ENCODE measurements at regions not wholly inside any gene's neighbourhood (a gene's known extent, or its start where the extent isn't known, plus 50 kb on each side); places are given as distances from the start of the nearest gene placed in this dataset.

GRCh38 chr10:44199991-44200655 lies 184.8 kb downstream of the CXCL12 start:
- no peak overlapping the region for H3K4me3 ChIP-seq (ENCODE audit: low read depth, low read length)
- TF ChIP-seq CTCF (IDR thresholded peaks at IDR 0.05; ENCODE audit: insufficient read depth, low read length, poor library complexity, severe bottlenecking): no peak
- DNase-seq (ENCODE audit: low read depth): no peak
- H3K36me3 ChIP-seq (ENCODE audit: control insufficient read depth, insufficient read depth, low read length): no peaks in the 10 kb centered on the region
- H3K27me3 ChIP-seq (ENCODE audit: control insufficient read depth, insufficient read depth, low read length): no peaks in the 10 kb centered on the region

DNA sequence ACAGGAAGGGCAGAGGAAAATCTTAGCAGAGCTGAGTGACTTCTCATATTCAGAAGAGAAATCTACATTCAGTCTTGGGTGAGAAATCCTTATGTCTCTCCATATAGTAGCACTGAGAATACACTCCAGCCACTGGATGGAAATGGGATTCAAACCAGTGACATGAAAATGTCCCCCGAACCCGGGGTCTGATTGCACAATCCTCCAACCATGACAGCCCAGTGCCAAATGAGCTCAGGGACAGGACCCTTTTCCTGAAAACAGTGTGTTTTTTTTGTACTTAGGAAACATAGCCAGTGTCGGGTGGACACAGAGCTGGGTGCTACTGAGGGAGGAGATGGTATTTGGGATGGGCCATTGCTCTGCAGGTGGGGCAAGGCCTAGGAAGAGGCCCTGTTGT lies 185.6 kb downstream of the CXCL12 start:
- DNase-seq (ENCODE audit: low read depth): no peak
- Histone ChIP-seq H3K27me3 (ENCODE audit: control insufficient read depth, insufficient read depth, low read length) (no peaks in the 10 kb centered on the region), H3K36me3 (ENCODE audit: control insufficient read depth, insufficient read depth, low read length) (no peaks in the 10 kb centered on the region), H3K4me3 (ENCODE audit: low read depth, low read length) (no peak overlapping the region)
- no peak for TF ChIP-seq CTCF (IDR thresholded peaks at IDR 0.05; ENCODE audit: insufficient read depth, low read length, poor library complexity, severe bottlenecking)

DNA sequence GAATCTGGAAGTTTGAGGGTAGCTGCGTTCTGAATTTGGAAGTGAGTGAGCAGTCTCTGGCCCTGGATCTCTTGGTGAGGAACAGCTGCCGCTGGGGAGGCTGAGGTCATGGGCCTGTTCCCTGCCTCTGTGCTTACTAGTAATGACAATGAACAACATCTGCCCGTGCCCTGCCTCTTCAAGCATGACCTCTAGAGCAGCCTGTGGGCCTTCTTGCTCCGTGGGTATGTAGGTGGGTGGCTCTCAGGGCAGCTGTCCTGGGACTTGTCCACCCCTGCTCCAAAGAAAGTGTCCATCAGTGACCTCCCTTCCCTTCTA lies 186.2 kb downstream of the CXCL12 start:
- no peak for TF ChIP-seq CTCF (IDR thresholded peaks at IDR 0.05; ENCODE audit: insufficient read depth, low read length, poor library complexity, severe bottlenecking)

DNA sequence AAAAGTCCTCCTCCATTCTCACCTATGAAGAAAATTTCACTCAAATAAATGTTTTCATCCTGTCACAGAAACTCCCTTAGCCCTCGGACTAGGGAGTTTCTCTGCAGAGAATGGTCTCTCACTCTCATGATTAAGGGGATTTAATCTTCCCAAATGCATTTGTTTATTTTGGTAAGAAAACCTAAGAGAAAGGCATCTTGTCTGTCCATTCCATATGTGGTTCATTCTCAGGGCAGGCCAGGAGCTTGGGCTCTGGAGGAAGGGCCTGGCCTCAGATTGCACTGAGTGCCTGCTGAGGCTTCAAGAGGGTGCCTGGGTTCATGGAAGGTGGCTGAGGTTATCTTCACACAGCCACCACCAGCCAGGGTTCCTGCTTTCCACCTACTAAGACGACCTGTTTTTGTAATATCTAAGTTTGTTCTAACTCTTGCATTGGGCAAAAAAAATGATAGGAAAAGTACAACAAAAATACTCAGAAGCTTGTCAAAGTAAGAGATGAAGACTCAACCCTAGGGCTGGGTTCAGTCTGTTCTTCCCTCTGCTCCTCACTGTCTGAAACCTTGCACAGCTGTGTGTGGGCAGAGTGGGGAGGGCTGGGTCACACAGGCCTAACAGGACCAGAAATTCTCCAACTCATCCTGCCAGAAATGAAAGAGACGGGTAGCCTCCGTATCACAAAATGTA lies 186.7 kb downstream of the CXCL12 start:
- no peak for TF ChIP-seq CTCF (IDR thresholded peaks at IDR 0.05; ENCODE audit: insufficient read depth, low read length, poor library complexity, severe bottlenecking)
- no peak overlapping the region for H3K4me3 ChIP-seq (ENCODE audit: low read depth, low read length)
- no peaks in the 10 kb centered on the region for H3K36me3 ChIP-seq (ENCODE audit: control insufficient read depth, insufficient read depth, low read length)
- no peaks in the 10 kb centered on the region for H3K27me3 ChIP-seq (ENCODE audit: control insufficient read depth, insufficient read depth, low read length)
- no peak for DNase-seq (ENCODE audit: low read depth)

More for the DNA sequence above, 186.2 kb downstream of the CXCL12 start:
- H3K36me3 ChIP-seq (ENCODE audit: control insufficient read depth, insufficient read depth, low read length): no peaks in the 10 kb centered on the region
- no peaks in the 10 kb centered on the region for H3K27me3 ChIP-seq (ENCODE audit: control insufficient read depth, insufficient read depth, low read length)
- no peak for DNase-seq (ENCODE audit: low read depth)
- H3K4me3 ChIP-seq (ENCODE audit: low read depth, low read length): no peak overlapping the region

DNA sequence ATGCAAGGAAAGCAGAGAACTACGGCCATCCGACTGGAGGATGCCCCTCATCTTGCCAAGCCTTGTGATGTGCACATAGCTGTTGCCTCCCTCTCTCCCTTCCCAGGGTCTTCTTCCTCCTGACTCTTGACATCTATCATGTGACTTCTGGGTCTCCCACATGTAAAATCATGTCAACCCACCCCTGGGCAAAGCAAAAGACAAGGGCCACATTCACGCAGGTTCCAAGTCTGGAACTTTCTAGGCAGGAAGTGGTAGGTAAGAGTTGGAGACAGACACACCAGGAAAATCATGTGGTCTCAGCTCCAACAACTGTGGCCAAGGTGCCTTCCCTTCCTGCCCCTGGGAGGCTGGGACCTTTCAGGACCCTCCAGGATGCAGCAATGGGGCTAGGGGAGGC lies 187.3 kb downstream of the CXCL12 start:
- no peak for TF ChIP-seq CTCF (IDR thresholded peaks at IDR 0.05; ENCODE audit: insufficient read depth, low read length, poor library complexity, severe bottlenecking)
- DNase-seq (ENCODE audit: low read depth): no peak
- H3K36me3 ChIP-seq (ENCODE audit: control insufficient read depth, insufficient read depth, low read length): no peaks in the 10 kb centered on the region
- H3K4me3 ChIP-seq (ENCODE audit: low read depth, low read length): no peak overlapping the region
- no peaks in the 10 kb centered on the region for H3K27me3 ChIP-seq (ENCODE audit: control insufficient read depth, insufficient read depth, low read length)

DNA sequence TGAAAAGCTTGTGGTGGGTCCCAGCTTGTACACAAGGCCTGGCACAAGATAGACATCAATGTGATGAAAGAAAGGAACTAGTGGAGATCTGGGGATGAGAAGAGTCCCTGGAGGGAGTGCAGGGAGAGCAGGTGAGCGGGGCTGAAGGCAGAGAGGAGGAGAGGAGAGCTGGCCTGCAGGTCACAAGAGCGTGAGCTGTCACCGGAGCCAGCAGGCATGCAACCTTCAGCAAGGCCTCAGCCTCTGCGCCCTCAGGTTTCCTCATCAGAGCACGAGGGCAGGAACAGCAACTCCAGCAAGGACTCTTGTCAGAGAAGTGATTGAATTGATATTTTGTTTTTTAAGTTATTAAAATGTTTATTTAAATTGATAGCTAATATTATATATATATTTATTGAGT lies 188.6 kb downstream of the CXCL12 start:
- H3K36me3 ChIP-seq (ENCODE audit: control insufficient read depth, insufficient read depth, low read length): no peaks in the 10 kb centered on the region
- no peak for DNase-seq (ENCODE audit: low read depth)
- TF ChIP-seq CTCF (IDR thresholded peaks at IDR 0.05; ENCODE audit: insufficient read depth, low read length, poor library complexity, severe bottlenecking): no peak
- no peak overlapping the region for H3K4me3 ChIP-seq (ENCODE audit: low read depth, low read length)
- H3K27me3 ChIP-seq (ENCODE audit: control insufficient read depth, insufficient read depth, low read length): no peaks in the 10 kb centered on the region

All from kidney epithelial cell (primary cell).